K562 (cell line): ENCODE measurements at regions not wholly inside any gene's neighbourhood (a gene's known extent, or its start where the extent isn't known, plus 50 kb on each side); places are given as distances from the start of the nearest gene placed in this dataset.

Source experiments
- CBFB ChIP-seq: sonication (generic); formaldehyde crosslinking; IDR thresholded peaks from 2 replicates; pipeline ENCODE4 v1.4.0; 2020; ENCODE audit warnings: mild to moderate bottlenecking, missing genetic modification reagents
- CREM ChIP-seq: IDR thresholded peaks from 2 replicates; pipeline ENCODE4 v1.6.1; 2014; ENCODE audit warnings: antibody characterized with exemption, low read depth
- ZBTB40 ChIP-seq, 2 experiments: fragments of 450-650 bp in 1 of 2; sonication (generic) in 1 of 2; formaldehyde crosslinking in 1 of 2; IDR thresholded peaks; 2 replicates each; pipeline versions ENCODE4 v1.7.1 to v1.9.0; 2016 to 2022; ENCODE audit warnings: inconsistent platforms in 1 of 2, mild to moderate bottlenecking in 1 of 2, missing genetic modification reagents in 1 of 2

- TF ChIP-seq CBFB: no peak
- TF ChIP-seq CREM: no peak
- TF ChIP-seq ZBTB40 (IDR thresholded peaks at IDR 0.05): no peak
- no peak for TF ChIP-seq ZBTB40 (CRISPR knock-in tag; IDR thresholded peaks at IDR 0.05)
Observed at GRCh38 chr2:177147093-177147694, 65.4 kb upstream of the HNRNPA3 start (continued).
